Activated T-helper 1 cell treated with anti-CD3 and anti-CD28 coated beads, Interleukin-12 subunit alpha, Interleukin-12 subunit beta, Interleukin-2, Interleukin-4 antibody, amounts not matched to agents 30 ng/mL and 10 ng/mL and 1 ng/mL, durations not matched to agents 14 hours and 24 hours and 36 hours (primary cell): ENCODE measurements at regions not wholly inside any gene's neighbourhood (a gene's known extent, or its start where the extent isn't known, plus 50 kb on each side); places are given as distances from the start of the nearest gene placed in this dataset.

ENCODE experiments used
- DNase-seq: peaks from one replicate; pipeline ENCODE4 v3.0.0; 2021; ENCODE audit warnings: low spot score
- H3K27ac Mint-ChIP-seq: one replicate; pipeline ENCODE4 v1.8.0; 2021; ENCODE audit warnings: mild to moderate bottlenecking, mixed read lengths
- H3K27me3 Mint-ChIP-seq: one replicate; pipeline ENCODE4 v1.8.0; 2022; ENCODE audit warnings: mild to moderate bottlenecking, moderate library complexity, mixed read lengths; ENCODE audit not compliant: insufficient read depth
- H3K36me3 Mint-ChIP-seq: one replicate; pipeline ENCODE4 v1.8.0; 2021; ENCODE audit warnings: low read depth, mixed read lengths
- H3K4me1 Mint-ChIP-seq: one replicate; pipeline ENCODE4 v1.8.0; 2021; ENCODE audit warnings: low read depth, mixed read lengths
- H3K4me3 Mint-ChIP-seq: one replicate; pipeline ENCODE4 v1.8.0; 2021; ENCODE audit warnings: mild to moderate bottlenecking, moderate library complexity, mixed read lengths
- H3K9me3 Mint-ChIP-seq: one replicate; pipeline ENCODE4 v1.8.0; 2021; ENCODE audit warnings: mixed read lengths
- intact Hi-C: fragments of 100-400 bp; cut with micrococcal nuclease; formaldehyde crosslinking; loops from one replicate; pipeline ENCODE4 v1.15.1; 2024

DNA sequence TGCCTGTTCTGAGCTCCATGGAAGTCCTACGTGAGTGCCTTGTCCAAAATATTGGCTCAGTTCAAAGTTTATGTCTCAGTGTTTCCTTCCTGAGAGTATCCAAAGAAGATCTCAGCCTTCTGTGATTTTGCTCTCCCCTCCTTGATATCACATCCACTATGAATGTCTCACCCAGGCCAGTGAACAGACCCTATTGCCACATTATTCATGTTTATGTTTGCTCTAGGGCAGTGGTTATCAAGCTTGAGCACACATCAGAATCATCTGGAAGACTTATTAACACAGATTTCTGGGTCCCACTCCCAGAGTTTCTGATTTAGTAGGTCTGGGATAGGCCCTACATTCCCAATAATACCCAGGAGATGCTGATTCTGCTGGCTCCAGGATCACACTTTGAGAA lies 145.0 kb upstream of the FGGY start:
- H3K36me3 Mint-ChIP-seq: no peaks in the 10 kb centered on the region
- no peak overlapping the region for H3K4me3 Mint-ChIP-seq
- H3K27me3 Mint-ChIP-seq: no peaks in the 10 kb centered on the region
- H3K27ac Mint-ChIP-seq: no peak overlapping the region
- peaks cover 54% of the 10 kb centered on the region for H3K4me1 Mint-ChIP-seq
- DNase-seq: no peak
- H3K9me3 Mint-ChIP-seq: no peaks in the 10 kb centered on the region
- intact Hi-C loops: loop anchor here (1.0 kb wide), 1 partner anchor 9 kb away; no protein-coding TSS in a partner anchor

DNA sequence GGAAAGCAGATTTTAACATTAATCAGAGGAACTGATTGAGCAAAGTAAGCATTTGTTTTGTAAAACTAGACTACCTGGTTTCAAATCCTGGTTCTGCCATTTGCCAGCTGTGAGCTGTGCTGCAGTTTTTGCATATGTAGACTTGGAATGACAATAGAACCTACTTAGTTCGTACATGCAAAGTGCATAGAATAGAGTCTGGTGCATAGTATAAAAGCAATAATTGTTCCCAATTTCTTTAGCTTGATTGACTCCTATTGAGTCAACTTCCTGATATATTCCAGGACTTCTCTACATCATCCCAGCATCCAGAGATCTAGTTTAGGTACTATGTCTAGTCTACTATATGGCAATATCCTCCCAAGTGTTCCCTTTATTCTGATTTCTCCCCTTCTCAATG lies 144.4 kb upstream of the FGGY start:
- Mint-ChIP-seq H3K27ac (no peak overlapping the region), H3K4me1 (peaks cover 47% of the 10 kb centered on the region), H3K27me3 (no peaks in the 10 kb centered on the region), H3K36me3 (no peaks in the 10 kb centered on the region), H3K9me3 (no peaks in the 10 kb centered on the region), H3K4me3 (no peak overlapping the region)
- no peak for DNase-seq
- intact Hi-C loops: no loop called here

DNA sequence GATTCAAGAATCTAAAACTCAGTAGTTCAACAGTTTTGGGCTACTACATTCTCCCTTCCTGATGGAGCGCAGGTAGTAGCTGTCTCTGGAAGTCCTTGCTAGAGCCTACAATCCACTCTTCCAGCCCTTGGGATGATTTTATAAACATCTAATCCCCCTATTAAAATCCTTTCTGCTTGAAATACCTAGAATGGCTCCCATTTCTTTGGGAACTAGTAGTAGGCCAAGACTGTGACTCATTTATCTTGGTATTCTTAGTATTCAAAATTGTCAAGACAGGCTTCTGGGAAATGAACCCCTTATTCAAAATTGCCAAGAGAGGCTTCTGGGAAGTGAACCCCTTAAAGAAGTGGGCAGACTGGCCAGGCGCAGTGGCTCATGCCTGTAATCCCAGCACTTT lies 142.5 kb upstream of the FGGY start:
- no peak overlapping the region for H3K27ac Mint-ChIP-seq
- peaks cover 36% of the 10 kb centered on the region for H3K4me1 Mint-ChIP-seq
- H3K27me3 Mint-ChIP-seq: no peaks in the 10 kb centered on the region
- H3K36me3 Mint-ChIP-seq: no peaks in the 10 kb centered on the region
- H3K9me3 Mint-ChIP-seq: peaks cover 11% of the 10 kb centered on the region
- H3K4me3 Mint-ChIP-seq: no peak overlapping the region
- DNase-seq: no peak
- intact Hi-C loops: no loop called here

DNA sequence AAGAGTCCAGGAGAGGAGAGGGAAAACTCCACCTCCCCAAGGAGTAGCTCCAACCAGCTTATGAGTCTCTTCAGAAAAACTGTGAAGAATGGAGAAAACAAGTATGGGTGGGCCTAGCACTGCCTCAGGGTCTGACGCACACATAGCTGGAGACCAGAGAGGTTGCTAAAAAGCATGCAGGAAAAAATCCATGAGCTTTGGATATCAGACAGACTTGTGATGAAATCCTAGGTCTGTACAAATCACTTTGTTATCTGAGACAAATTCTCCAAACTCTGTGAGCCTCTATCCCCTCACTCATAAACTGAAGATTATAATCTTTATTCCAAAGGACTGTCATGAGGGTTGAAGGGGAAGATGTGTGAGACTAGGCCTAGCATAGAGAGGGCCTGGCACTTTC lies 141.5 kb upstream of the FGGY start:
- intact Hi-C loops: no loop called here
- H3K4me1 Mint-ChIP-seq: peaks cover 26% of the 10 kb centered on the region
- H3K4me3 Mint-ChIP-seq: no peak overlapping the region
- DNase-seq: no peak
- no peak overlapping the region for H3K27ac Mint-ChIP-seq
- H3K27me3 Mint-ChIP-seq: no peaks in the 10 kb centered on the region
- H3K9me3 Mint-ChIP-seq: peaks cover 11% of the 10 kb centered on the region
- no peaks in the 10 kb centered on the region for H3K36me3 Mint-ChIP-seq

DNA sequence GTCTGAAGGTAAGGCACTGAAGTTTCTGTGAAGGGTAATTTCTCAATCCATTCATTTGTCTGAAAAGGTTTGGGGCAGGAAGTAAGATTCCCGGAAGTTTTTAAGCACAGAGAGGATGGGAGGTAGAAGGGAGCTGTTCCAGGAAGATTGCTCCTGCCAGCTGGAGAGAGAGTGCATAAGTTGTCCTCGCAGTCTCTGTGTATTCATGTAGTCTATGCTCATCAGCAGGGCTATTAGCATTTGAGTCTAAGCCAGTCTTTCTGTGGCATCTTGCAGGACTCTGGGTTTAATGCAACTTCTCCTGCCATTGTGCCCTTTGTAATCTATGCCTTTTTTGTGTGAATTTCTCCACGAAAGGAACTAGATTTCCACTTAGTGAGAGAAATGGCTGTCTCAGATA lies 140.8 kb upstream of the FGGY start:
- intact Hi-C loops: no loop called here
- Mint-ChIP-seq H3K9me3 (peaks cover 11% of the 10 kb centered on the region), H3K27me3 (no peaks in the 10 kb centered on the region), H3K4me1 (peaks cover 19% of the 10 kb centered on the region), H3K27ac (no peak overlapping the region), H3K36me3 (no peaks in the 10 kb centered on the region), H3K4me3 (no peak overlapping the region)
- no peak for DNase-seq

DNA sequence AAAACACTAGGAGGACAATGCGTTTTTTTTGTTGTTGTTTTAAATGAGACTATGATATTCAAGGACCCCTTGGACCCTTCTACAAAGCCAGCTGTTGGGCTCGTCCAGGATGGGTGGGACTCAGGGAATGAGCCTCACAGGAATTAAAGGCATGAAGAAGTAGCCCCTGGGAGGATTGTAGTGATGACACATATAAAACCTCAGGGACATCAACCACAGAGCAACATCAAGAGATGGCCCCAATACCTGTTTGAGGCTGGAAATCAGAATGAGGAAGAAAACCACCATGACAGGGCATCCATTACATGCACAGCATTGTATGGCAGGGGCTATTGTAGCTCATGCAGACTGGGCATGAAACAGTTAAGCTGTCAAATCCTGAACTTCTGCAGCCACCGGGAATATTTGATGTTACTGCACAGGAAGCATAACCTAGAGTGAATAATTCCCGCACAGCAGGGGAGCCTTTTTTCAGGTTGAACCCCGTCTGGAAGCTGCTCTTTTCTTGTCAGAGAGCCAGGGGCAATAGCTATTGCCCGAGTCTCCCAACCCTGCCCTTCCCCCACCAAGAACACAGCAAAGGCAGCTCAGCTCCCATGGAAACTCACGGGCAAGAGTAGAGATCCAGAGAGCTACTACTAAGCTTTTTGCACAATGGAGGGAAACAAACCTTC lies 140.2 kb upstream of the FGGY start:
- Mint-ChIP-seq H3K4me1 (peaks cover 13% of the 10 kb centered on the region), H3K36me3 (no peaks in the 10 kb centered on the region), H3K27me3 (no peaks in the 10 kb centered on the region), H3K4me3 (no peak overlapping the region), H3K27ac (no peak overlapping the region), H3K9me3 (peaks cover 11% of the 10 kb centered on the region)
- DNase-seq: no peak
- intact Hi-C loops: no loop called here

DNA sequence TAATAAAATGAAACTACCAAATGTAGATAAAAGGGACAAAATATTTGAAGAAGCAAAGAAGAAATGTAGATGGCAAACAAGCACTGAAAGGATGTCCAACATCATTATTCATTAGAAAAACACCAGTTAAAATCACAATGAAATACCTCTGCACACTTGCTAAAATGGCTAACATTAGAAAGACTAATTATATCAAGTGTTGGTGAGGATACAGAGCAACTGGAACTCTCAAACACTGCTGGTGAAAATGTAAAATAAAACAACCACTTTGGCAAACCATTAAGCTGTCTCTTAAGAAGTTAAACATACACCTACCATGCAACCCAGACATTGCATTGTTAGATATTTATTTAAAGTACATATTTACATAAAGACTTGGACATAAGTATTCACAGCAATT lies 138.6 kb upstream of the FGGY start:
- no peak for DNase-seq
- intact Hi-C loops: no loop called here
- no peak overlapping the region for H3K4me3 Mint-ChIP-seq
- H3K4me1 Mint-ChIP-seq: peaks cover 9% of the 10 kb centered on the region
- H3K27me3 Mint-ChIP-seq: no peaks in the 10 kb centered on the region
- peaks cover 11% of the 10 kb centered on the region for H3K9me3 Mint-ChIP-seq
- H3K27ac Mint-ChIP-seq: no peak overlapping the region
- no peaks in the 10 kb centered on the region for H3K36me3 Mint-ChIP-seq

DNA sequence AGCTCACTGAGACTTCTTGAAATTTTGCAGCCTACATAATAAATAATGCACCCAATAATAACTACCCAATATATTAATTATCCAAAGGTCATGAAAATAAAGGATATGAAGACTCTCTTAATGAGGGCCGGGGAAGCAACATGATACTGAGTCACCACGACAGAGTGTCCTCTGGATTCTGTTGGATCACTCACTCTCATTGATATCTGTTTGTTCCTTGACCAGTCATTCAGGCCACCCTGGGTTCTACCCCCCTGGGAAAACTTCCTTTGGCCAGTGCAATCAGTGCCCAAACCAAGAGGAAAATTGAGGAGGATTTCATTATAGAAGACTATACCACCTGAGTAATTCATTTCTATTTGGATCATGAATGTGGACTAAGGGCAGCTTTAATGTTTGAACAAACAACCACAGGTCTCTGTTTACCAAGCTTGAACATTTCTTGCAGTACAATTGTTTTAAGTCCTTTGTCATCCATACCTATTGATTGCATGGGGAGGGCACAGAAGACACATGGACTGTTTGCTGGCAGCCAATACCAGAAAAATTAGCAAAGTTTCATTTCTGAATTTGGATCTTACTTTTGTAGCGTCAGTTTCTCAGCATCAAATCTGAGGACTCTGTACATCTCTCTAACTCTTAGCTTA lies 137.2 kb upstream of the FGGY start:
- H3K4me1 Mint-ChIP-seq: no peaks in the 10 kb centered on the region
- H3K4me3 Mint-ChIP-seq: no peak overlapping the region
- H3K27me3 Mint-ChIP-seq: peaks cover 6% of the 10 kb centered on the region
- H3K9me3 Mint-ChIP-seq: peaks cover 11% of the 10 kb centered on the region
- intact Hi-C loops: no loop called here
- H3K36me3 Mint-ChIP-seq: no peaks in the 10 kb centered on the region
- no peak for DNase-seq
- no peak overlapping the region for H3K27ac Mint-ChIP-seq

DNA sequence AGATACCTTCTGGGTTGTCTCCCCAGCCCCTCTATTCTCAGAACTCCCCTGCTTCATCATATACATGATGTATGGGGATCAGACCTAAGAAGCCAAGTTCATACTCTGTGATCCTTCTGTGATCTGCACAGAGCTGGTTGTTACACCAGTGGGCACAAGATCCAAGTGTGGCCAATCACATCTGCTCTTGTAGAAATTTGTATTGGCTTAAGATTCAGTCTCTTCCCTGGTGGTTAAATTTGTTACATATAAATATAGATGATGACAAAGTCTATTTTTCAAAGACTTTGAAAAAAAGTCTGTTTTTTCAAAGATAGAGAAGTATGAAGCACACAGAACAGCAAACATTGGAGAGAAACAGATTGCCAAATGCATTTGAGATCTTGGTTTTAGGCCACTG lies 135.8 kb upstream of the FGGY start:
- Mint-ChIP-seq H3K4me3 (no peak overlapping the region), H3K4me1 (no peaks in the 10 kb centered on the region), H3K9me3 (peaks cover 18% of the 10 kb centered on the region), H3K27me3 (peaks cover 17% of the 10 kb centered on the region), H3K36me3 (no peaks in the 10 kb centered on the region), H3K27ac (no peak overlapping the region)
- no peak for DNase-seq
- intact Hi-C loops: no loop called here

DNA sequence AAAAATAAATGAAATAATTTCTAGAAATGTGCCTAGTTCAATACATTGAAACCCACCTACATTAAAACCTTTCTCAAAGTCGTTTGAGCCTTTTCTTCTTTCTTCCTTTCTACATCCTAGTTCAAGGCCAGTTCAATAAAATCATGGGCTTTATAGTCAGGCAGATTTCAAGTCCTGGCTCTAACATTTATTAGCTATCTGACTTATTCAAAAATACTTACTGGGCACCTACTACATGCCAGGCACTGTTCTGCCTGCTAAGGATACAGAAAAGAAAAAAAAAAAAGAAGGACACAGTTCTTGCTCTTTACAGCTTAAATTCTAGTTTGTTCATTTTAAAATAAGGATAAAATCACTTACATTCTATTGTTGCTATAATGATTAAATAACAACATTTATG lies 134.2 kb upstream of the FGGY start:
- DNase-seq: no peak
- Mint-ChIP-seq H3K27ac (no peak overlapping the region), H3K36me3 (no peaks in the 10 kb centered on the region), H3K27me3 (peaks cover 21% of the 10 kb centered on the region), H3K9me3 (peaks cover 25% of the 10 kb centered on the region), H3K4me3 (no peak overlapping the region), H3K4me1 (no peaks in the 10 kb centered on the region)
- intact Hi-C loops: no loop called here

DNA sequence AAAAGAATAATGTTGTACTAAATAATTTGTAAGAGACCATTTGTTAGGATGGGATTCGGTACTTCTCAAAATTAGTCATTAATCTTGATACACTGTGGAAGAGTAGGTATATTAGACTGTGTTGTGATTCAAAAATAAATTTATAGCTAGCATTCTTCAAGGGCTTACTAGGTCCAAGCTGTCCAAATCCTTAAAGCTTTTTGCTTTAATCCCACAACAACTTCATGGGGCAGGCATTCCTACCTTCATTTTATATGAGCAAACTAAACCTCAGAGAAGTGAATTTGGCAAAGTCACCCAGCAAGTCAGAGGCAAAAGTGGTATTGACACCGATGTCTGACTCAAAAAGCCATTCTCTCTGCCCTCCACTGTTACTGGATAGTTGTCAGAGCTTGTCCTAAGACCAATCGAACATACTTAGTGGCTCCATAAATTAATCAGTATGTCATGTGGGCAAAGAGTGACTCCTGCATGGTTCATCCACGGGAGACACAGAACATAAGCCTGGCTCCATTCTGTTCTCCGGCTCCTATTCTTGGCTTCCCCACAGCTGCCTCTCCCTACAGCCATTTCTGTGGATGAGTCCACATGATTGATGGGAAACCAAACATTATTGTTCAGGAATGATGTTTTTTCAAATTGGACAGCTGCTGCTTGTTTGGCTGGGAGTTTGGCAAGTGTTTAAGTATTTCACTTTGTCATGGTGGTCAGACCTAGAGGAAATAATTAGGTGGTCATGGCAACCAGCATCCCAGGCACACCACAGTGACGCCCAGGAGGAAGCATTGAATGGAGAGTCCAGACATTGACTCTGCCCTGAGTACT lies 133.4 kb upstream of the FGGY start:
- intact Hi-C loops: no loop called here
- Mint-ChIP-seq H3K27ac (no peak overlapping the region), H3K36me3 (no peaks in the 10 kb centered on the region), H3K4me3 (no peak overlapping the region), H3K27me3 (peaks cover 21% of the 10 kb centered on the region), H3K4me1 (no peaks in the 10 kb centered on the region), H3K9me3 (peaks cover 20% of the 10 kb centered on the region)
- DNase-seq: no peak

DNA sequence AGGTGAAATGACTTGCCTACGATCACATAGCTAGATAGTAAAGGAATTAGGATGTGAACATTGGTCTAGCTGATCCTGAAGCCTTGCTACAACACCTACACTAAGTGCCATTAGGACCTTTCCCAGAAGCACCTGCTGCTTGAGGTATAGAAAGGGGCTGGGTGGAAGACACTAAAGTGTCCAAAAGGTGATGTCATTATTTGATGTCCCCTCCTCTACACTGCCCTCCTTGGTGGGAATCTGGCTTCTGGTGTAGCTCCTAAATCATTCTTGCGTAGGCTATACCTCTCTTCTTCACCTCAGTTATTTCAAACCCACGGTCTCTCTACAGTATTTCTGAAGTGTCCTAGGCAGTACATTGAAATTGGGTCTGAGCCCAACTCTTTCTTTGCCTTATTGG lies 132.5 kb upstream of the FGGY start:
- H3K4me1 Mint-ChIP-seq: no peaks in the 10 kb centered on the region
- no peak overlapping the region for H3K4me3 Mint-ChIP-seq
- peaks cover 14% of the 10 kb centered on the region for H3K9me3 Mint-ChIP-seq

DNA sequence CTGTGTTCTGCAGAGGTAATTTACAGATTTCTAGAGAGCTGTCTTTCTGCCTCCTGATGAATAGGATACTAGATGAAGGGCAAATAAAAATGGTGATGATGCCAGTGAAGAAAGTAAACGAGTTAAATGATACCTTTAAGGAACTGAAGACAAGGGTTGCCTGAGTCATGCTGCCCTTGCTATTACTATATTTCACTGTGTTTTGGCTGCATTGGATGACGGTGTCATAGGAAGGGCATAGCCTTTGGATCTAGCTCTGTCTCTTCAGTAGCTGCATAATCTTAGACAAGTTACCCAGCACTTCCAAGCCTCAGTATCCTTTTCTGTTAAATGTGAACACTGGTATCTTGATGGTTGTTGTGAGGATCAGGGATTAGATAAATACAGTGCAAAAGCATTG lies 131.5 kb upstream of the FGGY start:
- H3K27ac Mint-ChIP-seq: no peak overlapping the region
- no peaks in the 10 kb centered on the region for H3K4me1 Mint-ChIP-seq
- intact Hi-C loops: no loop called here
- no peaks in the 10 kb centered on the region for H3K36me3 Mint-ChIP-seq
- DNase-seq: no peak
- H3K27me3 Mint-ChIP-seq: peaks cover 27% of the 10 kb centered on the region
- H3K4me3 Mint-ChIP-seq: no peak overlapping the region
- H3K9me3 Mint-ChIP-seq: peaks cover 14% of the 10 kb centered on the region

More for the DNA sequence above, 132.5 kb upstream of the FGGY start:
- Mint-ChIP-seq H3K27ac (no peak overlapping the region), H3K27me3 (peaks cover 21% of the 10 kb centered on the region), H3K36me3 (no peaks in the 10 kb centered on the region)
- intact Hi-C loops: no loop called here
- no peak for DNase-seq
